ENCODE measurements at regions not wholly inside any gene's neighbourhood (a gene's known extent, or its start where the extent isn't known, plus 50 kb on each side); places are given as distances from the start of the nearest gene placed in this dataset.
"Not testable (repeated sequence)": the region's sequence is repeated elsewhere in the genome, so short reads cannot be mapped to it uniquely, and the experiment has no call there.

DNA sequence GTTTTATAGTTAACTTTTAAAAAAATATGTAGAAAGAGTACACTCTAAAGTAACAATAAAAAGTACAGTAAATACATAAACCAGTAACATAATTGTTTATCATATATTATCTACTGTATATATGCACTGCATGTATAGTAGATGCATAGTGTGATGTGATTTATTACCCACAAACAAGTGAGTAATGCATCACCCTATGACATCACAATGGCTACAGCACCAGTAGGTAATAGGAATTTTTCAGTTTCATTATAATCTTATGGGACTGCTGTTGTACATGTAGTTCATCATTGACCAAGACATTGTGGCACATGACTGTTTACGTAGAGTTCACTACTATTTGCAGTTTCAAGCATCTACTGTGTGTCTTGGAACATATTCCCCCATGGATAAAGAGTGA, 1047.2 kb downstream of the ROBO2 start:
- DNase-seq (ENCODE audit: low read depth): no peak

GRCh38 chr3:78088006-78088405, 1048.1 kb downstream of the ROBO2 start:
- DNase-seq (ENCODE audit: low read depth): no peak

- DNase-seq (ENCODE audit: low read depth): no peak
Observed at GRCh38 chr3:78090382-78090781, 1050.5 kb downstream of the ROBO2 start.

GRCh38 chr3:78091478-78092119, 1051.7 kb downstream of the ROBO2 start:
- DNase-seq (ENCODE audit: low read depth): no peak

DNA sequence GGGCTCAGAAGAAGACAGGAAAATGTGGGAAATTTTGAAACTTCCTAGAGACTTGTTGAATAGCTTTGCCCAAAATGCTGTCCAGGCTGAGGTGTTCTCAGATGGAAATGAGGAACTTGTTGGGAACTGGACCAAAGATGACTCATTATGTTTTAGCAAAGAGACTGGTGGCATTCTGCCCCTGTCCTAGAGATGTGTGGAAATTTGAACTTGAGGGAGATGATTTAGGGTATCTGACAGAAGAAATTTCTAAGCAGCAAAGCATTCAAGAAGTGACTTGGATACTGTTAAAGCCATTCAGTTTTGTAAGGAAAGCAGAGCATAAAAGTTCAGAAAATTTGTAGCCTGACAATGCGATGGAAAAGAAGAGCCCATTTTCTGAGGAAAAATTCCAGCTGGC, 1052.7 kb downstream of the ROBO2 start:
- DNase-seq (ENCODE audit: low read depth): not testable (repeated sequence)

DNA sequence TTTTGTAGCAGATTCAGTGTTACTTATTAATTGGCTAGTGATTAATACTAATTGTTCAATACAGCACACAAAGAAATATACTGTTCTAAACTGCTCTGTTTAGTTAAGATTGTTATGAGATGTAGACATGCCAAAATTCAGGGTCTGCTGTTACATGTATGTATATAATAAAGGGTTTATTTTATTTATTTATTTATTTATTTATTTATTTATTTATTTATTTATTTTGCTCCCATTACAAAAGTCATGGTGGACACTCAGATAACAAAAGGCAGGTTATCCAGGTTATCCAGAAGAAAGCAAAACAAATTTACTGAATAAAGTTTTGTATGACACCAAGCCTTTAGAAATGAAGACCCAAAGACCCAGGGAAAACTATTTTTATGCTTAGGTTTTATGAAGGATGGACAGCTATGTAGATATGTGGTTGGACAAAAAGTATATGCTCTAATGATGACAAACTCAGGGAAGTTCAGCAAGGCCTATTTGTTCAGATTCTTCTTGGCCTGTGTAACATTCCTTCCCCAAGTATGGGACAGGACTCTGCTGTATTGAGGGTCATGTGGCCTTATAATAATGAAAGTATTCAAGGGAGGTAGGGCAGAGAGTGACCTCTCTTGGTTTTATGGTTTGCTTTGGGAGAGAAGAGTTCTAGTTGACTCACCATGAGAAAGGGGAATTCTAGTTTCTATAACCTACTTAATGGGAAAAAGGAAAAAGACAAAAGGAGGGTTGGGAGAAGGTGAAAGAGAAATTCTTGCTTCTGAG, 1056.8 kb downstream of the ROBO2 start:
- DNase-seq (ENCODE audit: low read depth): no peak

DNA sequence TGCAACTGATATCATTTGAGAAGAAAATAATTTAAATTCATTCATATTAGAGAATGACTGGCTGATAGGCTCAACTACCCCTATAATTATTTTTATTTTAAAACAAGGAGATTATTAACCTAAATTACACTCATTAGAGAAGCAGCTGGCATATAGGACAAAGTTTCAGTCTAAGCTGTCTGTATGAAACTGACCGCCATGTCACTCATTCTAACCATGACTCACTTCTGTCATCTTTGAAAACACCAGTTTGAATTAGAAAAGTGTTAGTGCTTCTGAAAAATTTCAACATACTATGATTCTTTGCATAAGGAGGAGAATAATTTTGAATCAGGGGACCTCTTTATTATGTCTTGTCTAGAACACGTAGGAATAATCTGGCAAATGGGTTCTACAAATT, 1058.5 kb downstream of the ROBO2 start:
- no peak for DNase-seq (ENCODE audit: low read depth)

- DNase-seq (ENCODE audit: low read depth): peak; percentile 39
Observed at GRCh38 chr3:78101384-78101783, 1061.5 kb downstream of the ROBO2 start.

DNA sequence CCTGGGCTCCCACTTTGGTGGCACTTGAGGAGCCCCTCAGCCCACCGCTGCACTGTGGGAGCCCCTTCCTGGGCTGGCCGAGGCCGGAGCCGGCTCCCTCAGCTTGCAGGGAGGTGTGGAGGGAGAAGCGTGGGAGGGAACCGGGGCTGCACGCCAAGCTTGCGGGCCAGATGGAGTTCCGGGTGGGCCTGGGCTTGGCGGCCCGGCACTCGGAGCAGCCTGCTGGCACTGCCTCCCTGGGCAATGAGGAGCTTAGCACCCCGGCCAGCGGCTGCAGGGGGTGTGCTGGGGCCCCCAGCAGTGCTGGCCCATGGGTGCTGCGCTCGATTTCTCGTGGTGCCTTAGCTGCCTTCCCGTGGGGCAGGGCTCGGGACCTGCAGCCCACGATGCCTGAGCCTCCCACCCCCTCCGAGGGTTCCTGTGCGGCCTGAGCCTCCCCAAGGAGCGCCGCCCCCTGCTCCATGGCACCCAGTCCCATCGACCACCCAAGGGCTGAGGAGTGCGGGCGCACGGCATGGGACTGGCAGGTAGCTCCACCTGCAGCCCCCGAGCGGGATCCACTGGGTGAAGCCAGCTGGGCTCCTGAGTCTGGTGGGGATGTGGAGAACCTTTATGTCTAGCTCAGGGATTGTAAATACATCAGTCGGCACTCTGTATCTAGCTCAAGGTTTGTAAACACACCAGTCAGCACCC, 1068.5 kb downstream of the ROBO2 start:
- not testable (repeated sequence) for DNase-seq (ENCODE audit: low read depth)

- no peak for DNase-seq (ENCODE audit: low read depth)
Observed at GRCh38 chr3:78112291-78113010, 1072.6 kb downstream of the ROBO2 start.

DNA sequence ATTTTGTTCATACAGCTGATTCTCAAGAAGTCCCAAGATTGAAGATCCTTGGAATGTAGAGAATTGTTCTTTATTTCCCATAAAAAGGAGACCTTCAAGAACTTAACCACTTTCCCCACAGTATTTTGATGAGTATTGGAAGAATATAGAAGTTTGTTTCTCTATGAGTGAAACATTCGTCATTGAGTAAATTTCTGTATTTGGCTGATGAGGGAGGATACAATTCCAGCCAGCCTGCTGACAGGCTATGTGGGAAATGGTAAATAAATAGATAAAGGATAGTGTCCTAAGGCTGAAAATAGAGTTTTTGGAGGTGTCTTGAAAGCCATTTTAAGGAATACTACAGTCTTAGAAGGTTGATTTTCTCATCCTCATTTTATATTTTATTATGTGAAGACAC, 1076.1 kb downstream of the ROBO2 start:
- DNase-seq (ENCODE audit: low read depth): no peak

- DNase-seq (ENCODE audit: low read depth): peak; percentile 52
Observed at GRCh38 chr3:78116874-78117273, 1077.0 kb downstream of the ROBO2 start.

DNA sequence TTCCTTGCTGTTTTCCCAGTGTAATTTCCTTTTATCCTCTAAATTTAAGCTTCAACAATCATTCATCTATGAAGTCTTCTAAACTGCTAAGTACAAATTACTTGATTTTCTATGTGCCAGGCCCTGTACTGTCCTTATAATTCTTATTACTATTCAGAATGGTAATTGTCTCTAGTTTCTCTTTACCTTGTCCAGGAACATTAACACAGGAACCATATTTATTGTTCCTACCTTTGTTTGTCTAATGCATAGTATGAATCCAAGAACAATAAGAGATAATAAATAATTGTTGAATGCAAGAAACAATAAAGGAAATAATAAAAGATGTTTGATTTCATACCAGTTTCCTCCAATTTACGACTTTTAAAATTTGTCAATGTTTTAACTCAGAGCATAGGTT, 1083.2 kb downstream of the ROBO2 start:
- no peak for DNase-seq (ENCODE audit: low read depth)

GRCh38 chr3:78129707-78130106, 1089.8 kb downstream of the ROBO2 start:
- no peak for DNase-seq (ENCODE audit: low read depth)

DNA sequence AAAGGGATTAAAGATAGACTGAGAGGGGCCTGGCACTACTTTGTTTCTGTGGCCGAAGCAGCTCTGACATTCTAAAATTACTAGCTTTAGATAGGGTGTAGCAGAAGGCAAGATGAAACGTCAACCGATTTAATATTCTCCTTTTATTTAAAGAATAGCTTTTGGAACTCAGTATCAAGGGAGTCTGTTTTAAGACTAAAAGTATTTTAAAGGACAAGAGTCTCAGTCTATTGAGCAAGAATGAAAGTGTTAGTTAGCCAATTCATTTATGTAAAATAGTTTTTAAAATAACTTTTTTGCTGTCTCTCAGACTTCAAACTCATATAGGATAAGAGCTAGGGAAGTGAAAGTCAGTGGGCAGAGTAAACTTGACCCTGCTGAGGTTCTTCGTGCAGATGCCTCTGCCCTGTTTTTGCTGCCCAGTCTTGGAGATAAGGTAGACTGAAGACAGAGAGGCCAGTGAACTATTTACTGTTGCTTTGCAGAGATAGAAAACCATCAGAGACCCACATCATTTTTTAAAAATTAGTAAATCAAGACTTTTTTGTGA, 1090.9 kb downstream of the ROBO2 start:
- DNase-seq (ENCODE audit: low read depth): no peak

- no peak for DNase-seq (ENCODE audit: low read depth)
Observed at GRCh38 chr3:78134496-78134895, 1094.6 kb downstream of the ROBO2 start.

GRCh38 chr3:78139166-78139565, 1099.3 kb downstream of the ROBO2 start:
- peak; percentile 3 for DNase-seq (ENCODE audit: low read depth)

DNA sequence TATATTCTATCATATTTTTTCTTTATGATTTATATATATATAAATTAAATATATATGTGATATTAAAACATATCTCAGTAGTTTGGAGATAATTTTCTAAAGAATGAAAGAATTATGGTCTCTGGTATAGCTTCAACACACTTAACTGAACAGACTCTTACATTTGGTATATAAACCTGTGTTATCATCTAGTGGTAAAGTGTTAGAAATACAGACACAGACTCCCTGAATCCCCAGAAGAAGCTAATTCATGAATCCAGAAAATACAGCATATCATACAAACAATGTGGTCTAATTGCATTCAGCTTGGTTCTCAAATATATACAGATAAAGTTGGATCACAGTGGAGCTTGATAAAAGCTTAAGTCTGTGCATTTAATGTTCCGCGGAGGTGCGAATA, 1100.4 kb downstream of the ROBO2 start:
- DNase-seq (ENCODE audit: low read depth): no peak

- no peak for DNase-seq (ENCODE audit: low read depth)
Observed at GRCh38 chr3:78140866-78141265, 1101.0 kb downstream of the ROBO2 start.

GRCh38 chr3:78141269-78141668, 1101.4 kb downstream of the ROBO2 start:
- no peak for DNase-seq (ENCODE audit: low read depth)

DNA sequence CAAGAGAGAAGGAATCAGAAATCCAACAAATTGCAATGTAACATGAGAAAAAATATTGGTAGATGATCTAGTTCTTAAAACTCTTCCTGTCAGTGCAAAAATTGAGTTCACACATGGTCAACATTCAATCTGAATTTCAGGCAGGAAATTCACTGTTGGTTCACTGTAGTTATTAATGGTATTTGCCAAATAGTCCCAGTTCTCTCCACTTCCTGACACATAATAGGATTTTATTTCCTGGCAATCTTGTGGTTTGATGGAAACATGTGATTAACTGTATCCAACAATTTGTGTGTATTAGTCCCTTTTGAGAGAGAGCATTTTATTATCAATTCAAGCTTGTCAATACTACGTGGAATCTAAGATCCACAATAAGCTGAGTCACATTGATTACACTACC, 1103.1 kb downstream of the ROBO2 start:
- no peak for DNase-seq (ENCODE audit: low read depth)
